ENCODE measurements at regions not wholly inside any gene's neighbourhood (a gene's known extent, or its start where the extent isn't known, plus 50 kb on each side); places are given as distances from the start of the nearest gene placed in this dataset.

GRCh38 chr16:17784073-17784472, 313.3 kb upstream of the XYLT1 start:
- no peak for TF ChIP-seq CTCF (IDR thresholded peaks at IDR 0.05)

- TF ChIP-seq CTCF (IDR thresholded peaks at IDR 0.05), result no peak
Measured at GRCh38 chr16:17780181-17780580, 309.4 kb upstream of the XYLT1 start.

GRCh38 chr16:17777408-17777863, 306.7 kb upstream of the XYLT1 start:
- no peak for TF ChIP-seq CTCF (IDR thresholded peaks at IDR 0.05)

GRCh38 chr16:17776888-17777287, 306.1 kb upstream of the XYLT1 start:
- TF ChIP-seq CTCF (IDR thresholded peaks at IDR 0.05), result no peak

- TF ChIP-seq CTCF (IDR thresholded peaks at IDR 0.05), result no peak
Measured at GRCh38 chr16:17776465-17776864, 305.7 kb upstream of the XYLT1 start.

- no peak for TF ChIP-seq CTCF (IDR thresholded peaks at IDR 0.05)
Measured at GRCh38 chr16:17775061-17775460, 304.3 kb upstream of the XYLT1 start.

GRCh38 chr16:17773698-17774101, 302.9 kb upstream of the XYLT1 start:
- no peak for TF ChIP-seq CTCF (IDR thresholded peaks at IDR 0.05)

GRCh38 chr16:17770104-17770503, 299.3 kb upstream of the XYLT1 start:
- TF ChIP-seq CTCF (IDR thresholded peaks at IDR 0.05), result no peak
